ENCODE measurements at regions not wholly inside any gene's neighbourhood (a gene's known extent, or its start where the extent isn't known, plus 50 kb on each side); places are given as distances from the start of the nearest gene placed in this dataset.

DNA sequence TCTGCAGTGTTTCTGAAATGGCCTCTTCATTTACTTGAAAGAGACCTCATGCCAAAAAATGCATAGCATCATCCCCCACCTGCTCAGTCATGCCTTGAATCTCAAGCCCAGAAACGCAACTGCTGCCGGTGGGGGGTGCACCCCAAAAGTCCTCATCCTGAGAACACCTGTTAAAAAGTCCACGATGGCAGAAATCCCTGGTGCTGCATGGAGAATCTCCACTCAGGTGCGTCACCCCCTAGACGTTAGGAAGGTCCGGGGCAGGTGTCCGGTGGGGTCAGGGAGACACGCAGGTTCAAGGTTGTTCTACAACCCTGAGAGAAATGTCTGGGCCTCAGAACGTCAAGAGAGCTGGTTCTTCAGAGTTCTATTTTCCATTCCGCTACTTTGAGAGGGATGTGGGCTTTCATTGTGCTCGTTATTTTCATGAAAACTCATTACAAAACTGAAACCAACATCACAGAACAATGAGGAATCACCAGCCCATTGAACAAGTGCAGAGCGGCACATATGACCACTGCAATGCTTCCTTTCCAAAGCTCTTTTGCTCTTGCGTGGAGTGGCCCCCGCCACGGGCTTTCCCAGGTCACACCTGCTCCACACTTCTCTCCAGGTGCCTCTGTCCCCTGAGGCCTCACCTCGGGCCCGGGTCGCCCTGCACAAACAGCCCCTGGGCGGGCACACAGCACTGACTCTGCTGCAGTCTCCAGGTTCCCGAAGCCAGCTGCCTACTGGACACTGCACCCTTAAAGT lies 201.9 kb downstream of the TOMM20 start:
- TF ChIP-seq, protein P1, sequence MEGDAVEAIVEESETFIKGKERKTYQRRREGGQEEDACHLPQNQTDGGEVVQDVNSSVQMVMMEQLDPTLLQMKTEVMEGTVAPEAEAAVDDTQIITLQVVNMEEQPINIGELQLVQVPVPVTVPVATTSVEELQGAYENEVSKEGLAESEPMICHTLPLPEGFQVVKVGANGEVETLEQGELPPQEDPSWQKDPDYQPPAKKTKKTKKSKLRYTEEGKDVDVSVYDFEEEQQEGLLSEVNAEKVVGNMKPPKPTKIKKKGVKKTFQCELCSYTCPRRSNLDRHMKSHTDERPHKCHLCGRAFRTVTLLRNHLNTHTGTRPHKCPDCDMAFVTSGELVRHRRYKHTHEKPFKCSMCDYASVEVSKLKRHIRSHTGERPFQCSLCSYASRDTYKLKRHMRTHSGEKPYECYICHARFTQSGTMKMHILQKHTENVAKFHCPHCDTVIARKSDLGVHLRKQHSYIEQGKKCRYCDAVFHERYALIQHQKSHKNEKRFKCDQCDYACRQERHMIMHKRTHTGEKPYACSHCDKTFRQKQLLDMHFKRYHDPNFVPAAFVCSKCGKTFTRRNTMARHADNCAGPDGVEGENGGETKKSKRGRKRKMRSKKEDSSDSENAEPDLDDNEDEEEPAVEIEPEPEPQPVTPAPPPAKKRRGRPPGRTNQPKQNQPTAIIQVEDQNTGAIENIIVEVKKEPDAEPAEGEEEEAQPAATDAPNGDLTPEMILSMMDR (IDR thresholded peaks at IDR 0.05), result no peak
- TF ChIP-seq POLR2A (IDR thresholded peaks at IDR 0.05), result no peak
